Esophagus squamous epithelium (tissue), 5 donors: ENCODE measurements at regions not wholly inside any gene's neighbourhood (a gene's known extent, or its start where the extent isn't known, plus 50 kb on each side); places are given as distances from the start of the nearest gene placed in this dataset.

ENCODE experiments used
- DNase-seq: peaks from one replicate; lab custom pipeline; 2025; lab: John Stamatoyannopoulos, UW
- H3K27ac ChIP-seq, 4 donors: fragments of 200-600 bp; sonication (generic); one replicate each; pipeline ENCODE4 v1.5.1; 2016 to 2019; ENCODE audit warnings: mild to moderate bottlenecking in 1 of 4
- H3K27me3 ChIP-seq, 4 donors: fragments of 200-600 bp; sonication (generic); 1 replicate in 3 of 4; 2 replicates in 1 of 4; pipeline versions ENCODE4 v1.5.1 to v1.6.0; 2017 to 2021; ENCODE audit warnings: antibody characterized with exemption in 1 of 4
- H3K36me3 ChIP-seq, 3 donors: fragments of 200-600 bp; sonication (generic); one replicate each; pipeline ENCODE4 v1.5.1; 2016 to 2019
- H3K4me1 ChIP-seq, 3 donors: fragments of 200-600 bp; sonication (generic); one replicate each; pipeline ENCODE4 v1.5.1; 2017 to 2019
- H3K4me3 ChIP-seq, 4 donors: fragments of 200-600 bp; sonication (generic); 1 replicate in 3 of 4; 2 replicates in 1 of 4; pipeline ENCODE4 v1.5.1; 2016 to 2019; ENCODE audit warnings: mild to moderate bottlenecking in 2 of 4, moderate library complexity in 1 of 4
- H3K9me3 ChIP-seq, 3 donors: fragments of 200-600 bp; sonication (generic); one replicate each; pipeline ENCODE4 v1.5.1; 2016 to 2019
- CTCF ChIP-seq, 6 experiments: fragments of 450-650 bp in 4 of 6; fragments of 200-600 bp in 2 of 6; sonication (generic) in 2 of 6; IDR thresholded peaks; one replicate each; pipeline ENCODE4 v1.5.1; 2016 to 2019; ENCODE audit warnings: antibody characterized with exemption in 6 of 6, mild to moderate bottlenecking in 4 of 6, moderate library complexity in 4 of 6
- POLR2A ChIP-seq, 4 donors: fragments of 450-650 bp; IDR thresholded peaks; one replicate each; pipeline ENCODE4 v1.6.1; 2017; ENCODE audit warnings: antibody characterized with exemption in 4 of 4, mild to moderate bottlenecking in 4 of 4, moderate library complexity in 3 of 4
- WGBS, 2 donors: methylation state at CpG; one replicate each; pipeline ENCODE4 v1.1.5; 2018; 5-methylcytosine and 5-hydroxymethylcytosine counted together
- intact Hi-C: fragments of 100-400 bp; cut with DNase I; formaldehyde crosslinking; loops from one replicate; pipeline ENCODE4 v1.15.0; 2022
- donor health status: DM: yes; HTN: yes; CAD: no.

GRCh38 chr11:56909080-56909479, 79.6 kb upstream of the OR5AK2 start:
- no peaks in the 10 kb centered on the region for H3K36me3 ChIP-seq
- no peaks in the 10 kb centered on the region for H3K9me3 ChIP-seq
- TF ChIP-seq POLR2A (IDR thresholded peaks at IDR 0.05) (no peak), CTCF (IDR thresholded peaks at IDR 0.05) (no peak)
- intact Hi-C loops, result no loop called here
- no peak overlapping the region for H3K4me3 ChIP-seq
- DNase-seq, result no peak
- H3K4me1 ChIP-seq, result peaks cover 0 to 11% (median 0%) of the 10 kb centered on the region in 3 donors
- H3K27me3 ChIP-seq, result no peaks in the 10 kb centered on the region
- H3K27ac ChIP-seq, result no peak overlapping the region
- 70 to 77% methylated on average over 4 of the region's 4 CpGs for WGBS, 2 donors

GRCh38 chr11:56906683-56907148, 82.0 kb upstream of the OR5AK2 start:
- Histone ChIP-seq H3K9me3 (no peaks in the 10 kb centered on the region), H3K4me1 (peaks cover 0 to 11% (median 0%) of the 10 kb centered on the region in 3 donors), H3K36me3 (no peaks in the 10 kb centered on the region), H3K27ac (no peak overlapping the region), H3K4me3 (no peak overlapping the region), H3K27me3 (no peaks in the 10 kb centered on the region)
- intact Hi-C loops, result no loop called here
- no peak for TF ChIP-seq POLR2A (IDR thresholded peaks at IDR 0.05)
- no peak for DNase-seq
- 24 to 45% methylated on average over 2 of the region's 2 CpGs for WGBS, 2 donors

GRCh38 chr11:56905936-56906335, 82.8 kb upstream of the OR5AK2 start:
- no peaks in the 10 kb centered on the region for H3K9me3 ChIP-seq
- no peak for DNase-seq
- TF ChIP-seq POLR2A (IDR thresholded peaks at IDR 0.05) (no peak), CTCF (IDR thresholded peaks at IDR 0.05) (no peak)
- H3K27ac ChIP-seq, result no peak overlapping the region
- peaks cover 0 to 11% (median 0%) of the 10 kb centered on the region in 3 donors for H3K4me1 ChIP-seq
- intact Hi-C loops, result no loop called here
- no peaks in the 10 kb centered on the region for H3K36me3 ChIP-seq
- 45 to 68% methylated on average over 1 of the region's 1 CpG for WGBS, 2 donors
- H3K4me3 ChIP-seq, result no peak overlapping the region
- no peaks in the 10 kb centered on the region for H3K27me3 ChIP-seq

- Histone ChIP-seq H3K36me3 (no peaks in the 10 kb centered on the region), H3K4me3 (no peak overlapping the region), H3K9me3 (no peaks in the 10 kb centered on the region), H3K27me3 (no peaks in the 10 kb centered on the region), H3K4me1 (peaks cover 0 to 11% (median 0%) of the 10 kb centered on the region in 3 donors), H3K27ac (no peak overlapping the region)
- TF ChIP-seq POLR2A (IDR thresholded peaks at IDR 0.05), result no peak
- TF ChIP-seq CTCF (IDR thresholded peaks at IDR 0.05), result no peak
- intact Hi-C loops, result no loop called here
- WGBS, 2 donors, result 77 to 79% methylated on average over 3 to 4 of the region's 4 CpGs
- DNase-seq, result no peak
Observed at GRCh38 chr11:56905442-56905841, 83.3 kb upstream of the OR5AK2 start.

GRCh38 chr11:56898856-56899255, 89.9 kb upstream of the OR5AK2 start:
- Histone ChIP-seq H3K36me3 (no peaks in the 10 kb centered on the region), H3K9me3 (no peaks in the 10 kb centered on the region), H3K4me3 (no peak overlapping the region), H3K27ac (no peak overlapping the region), H3K4me1 (no peaks in the 10 kb centered on the region), H3K27me3 (no peaks in the 10 kb centered on the region)
- intact Hi-C loops, result no loop called here
- DNase-seq, result no peak
- 88 to 89% methylated on average over 5 of the region's 5 CpGs for WGBS, 2 donors
- TF ChIP-seq CTCF (IDR thresholded peaks at IDR 0.05), result no peak
- TF ChIP-seq POLR2A (IDR thresholded peaks at IDR 0.05), result no peak
